ENCODE measurements at regions not wholly inside any gene's neighbourhood (a gene's known extent, or its start where the extent isn't known, plus 50 kb on each side); places are given as distances from the start of the nearest gene placed in this dataset.

GRCh38 chrX:39905538-39905891 is 192.2 kb downstream of the BCOR start:
- peak in 1 of 2 donors; percentile 67 for DNase-seq (ENCODE audit: low read depth in 2 of 2)
- H3K4me3 ChIP-seq (replicated peaks in 1 of 2; ENCODE audit: low read depth in 2 of 2, low read length in 2 of 2), result no peak overlapping the region
- TF ChIP-seq, protein P1, sequence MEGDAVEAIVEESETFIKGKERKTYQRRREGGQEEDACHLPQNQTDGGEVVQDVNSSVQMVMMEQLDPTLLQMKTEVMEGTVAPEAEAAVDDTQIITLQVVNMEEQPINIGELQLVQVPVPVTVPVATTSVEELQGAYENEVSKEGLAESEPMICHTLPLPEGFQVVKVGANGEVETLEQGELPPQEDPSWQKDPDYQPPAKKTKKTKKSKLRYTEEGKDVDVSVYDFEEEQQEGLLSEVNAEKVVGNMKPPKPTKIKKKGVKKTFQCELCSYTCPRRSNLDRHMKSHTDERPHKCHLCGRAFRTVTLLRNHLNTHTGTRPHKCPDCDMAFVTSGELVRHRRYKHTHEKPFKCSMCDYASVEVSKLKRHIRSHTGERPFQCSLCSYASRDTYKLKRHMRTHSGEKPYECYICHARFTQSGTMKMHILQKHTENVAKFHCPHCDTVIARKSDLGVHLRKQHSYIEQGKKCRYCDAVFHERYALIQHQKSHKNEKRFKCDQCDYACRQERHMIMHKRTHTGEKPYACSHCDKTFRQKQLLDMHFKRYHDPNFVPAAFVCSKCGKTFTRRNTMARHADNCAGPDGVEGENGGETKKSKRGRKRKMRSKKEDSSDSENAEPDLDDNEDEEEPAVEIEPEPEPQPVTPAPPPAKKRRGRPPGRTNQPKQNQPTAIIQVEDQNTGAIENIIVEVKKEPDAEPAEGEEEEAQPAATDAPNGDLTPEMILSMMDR (IDR thresholded peaks at IDR 0.05; ENCODE audit: low read depth, low read length), result no peak

GRCh38 chrX:39905946-39906345 is 191.8 kb downstream of the BCOR start:
- TF ChIP-seq, protein P1 (IDR thresholded peaks at IDR 0.05; ENCODE audit: low read depth, low read length), result no peak
- no peak overlapping the region for H3K4me3 ChIP-seq (replicated peaks in 1 of 2; ENCODE audit: low read depth in 2 of 2, low read length in 2 of 2)
- no peak for DNase-seq (ENCODE audit: low read depth in 2 of 2)

- DNase-seq (ENCODE audit: low read depth in 2 of 2), result peak; percentile 89 to 95
- H3K4me3 ChIP-seq (replicated peaks in 1 of 2; ENCODE audit: low read depth in 2 of 2, low read length in 2 of 2), result no peak overlapping the region
- TF ChIP-seq, protein P1 (IDR thresholded peaks at IDR 0.05; ENCODE audit: low read depth, low read length), result no peak
These were observed 189.6 kb downstream of the BCOR start for GRCh38 chrX:39907964-39908661.

- H3K4me3 ChIP-seq (replicated peaks in 1 of 2; ENCODE audit: low read depth in 2 of 2, low read length in 2 of 2), result no peak overlapping the region
- TF ChIP-seq, protein P1 (IDR thresholded peaks at IDR 0.05; ENCODE audit: low read depth, low read length), result no peak
- no peak for DNase-seq (ENCODE audit: low read depth in 2 of 2)
These were observed 187.8 kb downstream of the BCOR start for GRCh38 chrX:39909996-39910395.

DNA sequence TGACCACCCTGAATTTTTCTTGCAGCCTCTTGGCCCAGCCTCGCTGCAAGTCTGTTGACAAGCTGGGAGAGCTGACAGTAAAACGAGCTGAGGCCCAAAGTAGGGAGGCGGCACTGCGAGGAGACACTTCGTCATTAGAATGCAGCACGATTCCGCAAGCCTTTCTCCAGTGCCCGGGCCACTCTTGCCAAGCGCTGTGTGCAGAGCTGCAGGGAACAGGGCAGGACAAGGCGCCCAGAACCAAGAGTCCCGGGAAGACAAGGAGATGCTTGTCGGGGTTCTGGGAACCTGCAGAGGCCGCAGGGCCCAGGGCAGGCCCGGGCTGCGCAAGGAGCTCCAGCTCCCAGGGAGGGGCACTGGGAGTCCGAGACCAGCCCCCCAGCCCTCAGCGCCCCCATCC is 187.1 kb downstream of the BCOR start:
- H3K4me3 ChIP-seq (replicated peaks in 1 of 2; ENCODE audit: low read depth in 2 of 2, low read length in 2 of 2), result no peak overlapping the region

DNA sequence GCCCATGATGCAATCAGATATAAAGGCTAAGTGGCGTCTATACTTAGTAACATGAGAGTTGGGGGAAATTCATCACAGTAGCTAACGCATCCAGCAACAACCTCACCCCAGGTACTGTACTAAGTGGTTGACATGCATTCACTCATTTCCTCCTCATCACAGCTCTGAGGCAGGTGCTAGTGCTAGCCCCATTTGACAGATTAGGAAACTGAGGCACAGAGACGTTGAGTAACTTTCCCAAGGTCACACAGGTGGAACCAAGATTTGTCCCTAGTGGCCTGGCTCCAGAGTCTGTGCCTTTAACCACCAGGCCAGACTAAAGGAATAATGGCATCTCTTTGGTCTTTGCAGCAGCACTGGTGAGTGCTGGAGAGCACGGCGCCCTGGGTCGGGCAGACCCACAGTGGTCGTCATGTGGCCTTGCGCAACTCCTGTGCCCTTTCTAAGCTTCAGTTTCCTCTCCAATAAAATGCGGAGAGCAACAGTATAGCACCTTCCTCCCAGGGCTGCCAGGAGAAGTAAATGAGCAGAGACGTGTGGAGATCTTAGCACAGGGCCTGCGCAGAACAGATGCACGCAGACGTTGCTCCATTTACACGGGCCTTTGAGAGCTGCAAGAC is 186.4 kb downstream of the BCOR start:
- no peak overlapping the region for H3K4me3 ChIP-seq (replicated peaks in 1 of 2; ENCODE audit: low read depth in 2 of 2, low read length in 2 of 2)
- TF ChIP-seq, protein P1 (IDR thresholded peaks at IDR 0.05; ENCODE audit: low read depth, low read length), result no peak
- no peak for DNase-seq (ENCODE audit: low read depth in 2 of 2)

More for the DNA sequence above, 187.1 kb downstream of the BCOR start:
- DNase-seq (ENCODE audit: low read depth in 2 of 2), result no peak
- TF ChIP-seq, protein P1 (IDR thresholded peaks at IDR 0.05; ENCODE audit: low read depth, low read length), result no peak

Measured in cardiac fibroblast (primary cell).